ENCODE measurements at regions not wholly inside any gene's neighbourhood (a gene's known extent, or its start where the extent isn't known, plus 50 kb on each side); places are given as distances from the start of the nearest gene placed in this dataset.

DNA sequence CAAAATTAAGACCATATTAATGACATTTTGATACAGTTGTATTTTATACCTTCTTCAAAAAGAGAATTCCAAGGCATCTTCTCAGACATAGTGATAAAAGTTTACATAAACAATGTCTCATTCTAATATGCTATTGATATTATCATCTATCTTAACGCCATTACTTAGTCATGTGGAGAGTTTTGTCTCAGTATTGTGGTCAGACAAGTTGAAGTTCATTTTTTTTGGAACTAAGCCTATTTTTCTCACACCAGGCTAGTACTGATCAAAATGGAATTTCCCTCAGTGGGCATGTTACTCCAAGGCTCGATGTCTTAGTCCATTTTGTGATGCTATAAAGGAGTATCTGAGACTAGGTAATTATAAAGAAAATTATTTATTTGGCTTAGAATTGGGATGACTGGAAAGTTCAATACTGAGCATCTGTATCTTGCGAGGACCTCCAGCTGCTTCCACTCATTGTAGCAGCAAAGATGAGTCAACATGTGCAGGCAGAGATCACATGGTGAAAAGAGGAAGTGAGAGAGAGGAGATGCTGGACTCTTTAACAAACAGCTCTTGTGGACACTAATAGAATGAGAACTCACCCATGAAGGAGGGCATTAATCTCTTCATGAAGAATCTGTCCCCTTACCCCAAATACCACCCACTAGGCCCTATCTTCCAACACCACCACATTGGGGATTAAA is 825.5 kb upstream of the MANEA start:
- no peak for DNase-seq (ENCODE audit: low read depth)
- H3K4me3 ChIP-seq (ENCODE audit: control insufficient read depth, low read depth, low read length): no peak overlapping the region
- no peak for TF ChIP-seq CTCF (conservative IDR thresholded peaks at IDR 0.05; ENCODE audit: control insufficient read depth, insufficient read depth, low read depth, low read length)

DNA sequence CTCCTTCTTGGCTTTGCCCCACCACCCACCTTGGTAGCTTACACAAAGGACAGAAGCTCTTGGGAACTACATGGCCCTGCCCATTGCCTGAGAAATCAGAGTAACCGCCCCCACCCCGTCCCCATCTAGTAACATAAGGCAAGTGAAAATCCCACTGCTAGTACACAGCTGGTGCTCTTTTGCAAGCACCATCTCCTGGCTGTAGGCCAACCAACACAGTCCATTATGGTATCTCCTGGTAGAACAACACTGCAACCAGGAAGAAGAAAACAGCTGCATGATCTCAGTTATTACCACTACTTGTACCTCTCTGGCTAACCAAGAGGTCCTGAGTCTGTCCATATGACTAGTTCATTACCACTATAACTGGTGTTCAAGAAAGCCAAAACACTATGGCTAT is 841.1 kb upstream of the MANEA start:
- no peak for TF ChIP-seq CTCF (conservative IDR thresholded peaks at IDR 0.05; ENCODE audit: control insufficient read depth, insufficient read depth, low read depth, low read length)
- DNase-seq (ENCODE audit: low read depth): no peak
- H3K4me3 ChIP-seq (ENCODE audit: control insufficient read depth, low read depth, low read length): no peak overlapping the region

- no peak overlapping the region for H3K4me3 ChIP-seq (ENCODE audit: control insufficient read depth, low read depth, low read length)
- DNase-seq (ENCODE audit: low read depth): no peak
- TF ChIP-seq CTCF (conservative IDR thresholded peaks at IDR 0.05; ENCODE audit: control insufficient read depth, insufficient read depth, low read depth, low read length): no peak
Observed at GRCh38 chr6:94735270-94735669, 842.1 kb upstream of the MANEA start.

DNA sequence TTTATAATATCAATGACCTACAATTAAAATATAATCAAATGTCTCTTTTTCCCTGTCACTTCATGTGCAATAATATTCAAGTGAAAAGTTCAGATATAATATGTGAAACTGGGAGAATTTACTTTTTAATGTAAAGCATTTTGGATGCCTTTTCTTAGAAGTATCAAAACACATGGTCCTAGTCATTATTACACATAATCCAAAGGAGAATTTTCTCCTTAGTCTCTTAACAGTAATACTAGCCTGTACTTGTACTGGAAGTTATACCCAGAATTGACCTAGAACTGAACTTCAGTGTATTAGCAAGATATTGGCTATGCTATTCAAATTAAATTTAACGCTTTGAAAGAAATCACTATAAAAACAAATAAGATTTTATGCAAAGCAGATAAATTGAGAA is 842.6 kb upstream of the MANEA start:
- TF ChIP-seq CTCF (conservative IDR thresholded peaks at IDR 0.05; ENCODE audit: control insufficient read depth, insufficient read depth, low read depth, low read length): no peak
- DNase-seq (ENCODE audit: low read depth): no peak
- no peak overlapping the region for H3K4me3 ChIP-seq (ENCODE audit: control insufficient read depth, low read depth, low read length)

- no peak overlapping the region for H3K4me3 ChIP-seq (ENCODE audit: control insufficient read depth, low read depth, low read length)
- TF ChIP-seq CTCF (conservative IDR thresholded peaks at IDR 0.05; ENCODE audit: control insufficient read depth, insufficient read depth, low read depth, low read length): no peak
- no peak for DNase-seq (ENCODE audit: low read depth)
Observed at GRCh38 chr6:94733066-94733465, 844.3 kb upstream of the MANEA start.

DNA sequence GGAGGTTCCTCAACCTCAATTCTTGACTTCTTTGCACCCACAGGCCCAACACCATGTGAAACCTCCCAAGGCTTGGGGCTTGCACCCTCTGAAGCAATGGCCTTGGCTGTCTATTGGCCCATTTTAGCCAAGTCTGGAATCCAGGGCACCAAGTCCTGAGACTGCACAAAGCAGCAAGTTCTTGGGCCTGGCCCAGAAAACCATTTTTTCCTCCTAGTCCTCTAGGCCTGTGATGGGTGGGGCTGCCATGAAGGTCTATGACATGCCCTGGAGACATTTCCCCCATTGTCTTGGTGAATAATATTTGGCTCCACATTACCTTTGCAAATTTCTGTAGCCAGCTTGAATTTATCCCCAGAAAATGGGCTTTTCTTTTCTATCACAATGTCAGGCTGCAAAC is 849.6 kb upstream of the MANEA start:
- no peak for TF ChIP-seq CTCF (conservative IDR thresholded peaks at IDR 0.05; ENCODE audit: control insufficient read depth, insufficient read depth, low read depth, low read length)
- H3K4me3 ChIP-seq (ENCODE audit: control insufficient read depth, low read depth, low read length): no peak overlapping the region
- DNase-seq (ENCODE audit: low read depth): no peak

DNA sequence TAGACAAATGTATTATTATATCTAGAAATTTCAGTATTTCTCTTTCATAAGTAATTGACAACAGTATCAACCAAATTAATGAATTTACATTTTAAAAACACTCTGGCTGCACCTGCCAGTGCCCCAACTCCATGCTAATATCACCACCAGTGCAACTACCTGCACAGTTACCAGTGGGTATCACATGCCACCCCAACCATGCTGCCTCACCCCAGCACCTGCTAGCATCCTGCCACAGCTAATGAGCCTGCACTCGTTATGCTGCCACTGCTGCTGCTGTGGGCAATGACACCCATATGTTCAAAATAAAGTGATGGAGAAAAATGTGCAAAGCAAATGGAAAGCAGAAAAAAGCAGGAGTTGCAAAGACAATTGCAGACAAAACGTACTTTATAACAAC is 855.9 kb upstream of the MANEA start:
- no peak for DNase-seq (ENCODE audit: low read depth)
- H3K4me3 ChIP-seq (ENCODE audit: control insufficient read depth, low read depth, low read length): no peak overlapping the region
- TF ChIP-seq CTCF (conservative IDR thresholded peaks at IDR 0.05; ENCODE audit: control insufficient read depth, insufficient read depth, low read depth, low read length): no peak

Measured in fibroblast of mammary gland (primary cell).